ENCODE measurements at regions not wholly inside any gene's neighbourhood (a gene's known extent, or its start where the extent isn't known, plus 50 kb on each side); places are given as distances from the start of the nearest gene placed in this dataset.

- DNase-seq, result no peak
Observed at GRCh38 chr2:10985901-10986535, 74.3 kb downstream of the KCNF1 start.

GRCh38 chr2:10987439-10987838 lies 75.7 kb downstream of the KCNF1 start:
- no peak for DNase-seq

- no peak for DNase-seq
Observed at GRCh38 chr2:10987861-10988260, 76.1 kb downstream of the KCNF1 start.

- DNase-seq, result no peak
Observed at GRCh38 chr2:10989151-10989550, 77.4 kb downstream of the KCNF1 start.

GRCh38 chr2:10989782-10990181 lies 78.0 kb downstream of the KCNF1 start:
- no peak for DNase-seq

- no peak for DNase-seq
Observed at GRCh38 chr2:10990561-10991111, 78.9 kb downstream of the KCNF1 start.

GRCh38 chr2:10992023-10992791 lies 80.5 kb downstream of the KCNF1 start:
- DNase-seq, result no peak

GRCh38 chr2:10993001-10993481 lies 81.3 kb downstream of the KCNF1 start:
- DNase-seq, result no peak

GRCh38 chr2:10995366-10995970 lies 83.7 kb downstream of the KCNF1 start:
- no peak for DNase-seq

GRCh38 chr2:11004199-11004598 lies 92.5 kb downstream of the KCNF1 start:
- no peak for DNase-seq

GRCh38 chr2:11005032-11005431 lies 93.3 kb downstream of the KCNF1 start:
- no peak for DNase-seq

GRCh38 chr2:11006191-11006590 lies 94.5 kb downstream of the KCNF1 start:
- no peak for DNase-seq

- no peak for DNase-seq
Observed at GRCh38 chr2:11007331-11008264, 95.9 kb downstream of the KCNF1 start.

GRCh38 chr2:11008773-11009172 lies 97.0 kb downstream of the KCNF1 start:
- DNase-seq, result no peak

- no peak for DNase-seq
Observed at GRCh38 chr2:11009176-11009575, 97.4 kb downstream of the KCNF1 start.

- no peak for DNase-seq
Observed at GRCh38 chr2:11009891-11010290, 98.2 kb downstream of the KCNF1 start.

GRCh38 chr2:11011359-11011758 lies 99.6 kb downstream of the KCNF1 start:
- no peak for DNase-seq

- no peak for DNase-seq
Observed at GRCh38 chr2:11012131-11012693, 100.5 kb downstream of the KCNF1 start.

- no peak for DNase-seq
Observed at GRCh38 chr2:11013196-11013595, 101.5 kb downstream of the KCNF1 start.

- no peak for DNase-seq
Observed at GRCh38 chr2:11014026-11014425, 102.3 kb downstream of the KCNF1 start.

GRCh38 chr2:11016735-11017388 lies 105.1 kb downstream of the KCNF1 start:
- no peak for DNase-seq

GRCh38 chr2:11017921-11018320 lies 106.2 kb downstream of the KCNF1 start:
- no peak for DNase-seq
